Tibial nerve (tissue), 4 donors: ENCODE measurements at regions not wholly inside any gene's neighbourhood (a gene's known extent, or its start where the extent isn't known, plus 50 kb on each side); places are given as distances from the start of the nearest gene placed in this dataset.

Source experiments
- EP300 ChIP-seq, 2 donors: sonication (generic); formaldehyde crosslinking; IDR thresholded peaks; one replicate each; pipeline ENCODE4 v1.6.1; 2017; ENCODE audit warnings: antibody characterized with exemption in 2 of 2, mild to moderate bottlenecking in 1 of 2
- POLR2A ChIP-seq, 2 donors: fragments of 450-650 bp; IDR thresholded peaks; one replicate each; pipeline ENCODE4 v1.6.1; 2017; ENCODE audit warnings: antibody characterized with exemption in 2 of 2, mild to moderate bottlenecking in 2 of 2, moderate library complexity in 2 of 2
- TF ChIP-seq, protein P1 (sequence below), 5 experiments: fragments of 200-600 bp in 3 of 5; fragments of 450-650 bp in 2 of 5; sonication (generic) in 3 of 5; IDR thresholded peaks; one replicate each; pipeline ENCODE4 v1.5.1; 2016 to 2019; ENCODE audit warnings: antibody characterized with exemption in 5 of 5, mild to moderate bottlenecking in 3 of 5, moderate library complexity in 2 of 5

- TF ChIP-seq EP300 (IDR thresholded peaks at IDR 0.05) (no peak), POLR2A (IDR thresholded peaks at IDR 0.05) (no peak)
- TF ChIP-seq, protein P1, sequence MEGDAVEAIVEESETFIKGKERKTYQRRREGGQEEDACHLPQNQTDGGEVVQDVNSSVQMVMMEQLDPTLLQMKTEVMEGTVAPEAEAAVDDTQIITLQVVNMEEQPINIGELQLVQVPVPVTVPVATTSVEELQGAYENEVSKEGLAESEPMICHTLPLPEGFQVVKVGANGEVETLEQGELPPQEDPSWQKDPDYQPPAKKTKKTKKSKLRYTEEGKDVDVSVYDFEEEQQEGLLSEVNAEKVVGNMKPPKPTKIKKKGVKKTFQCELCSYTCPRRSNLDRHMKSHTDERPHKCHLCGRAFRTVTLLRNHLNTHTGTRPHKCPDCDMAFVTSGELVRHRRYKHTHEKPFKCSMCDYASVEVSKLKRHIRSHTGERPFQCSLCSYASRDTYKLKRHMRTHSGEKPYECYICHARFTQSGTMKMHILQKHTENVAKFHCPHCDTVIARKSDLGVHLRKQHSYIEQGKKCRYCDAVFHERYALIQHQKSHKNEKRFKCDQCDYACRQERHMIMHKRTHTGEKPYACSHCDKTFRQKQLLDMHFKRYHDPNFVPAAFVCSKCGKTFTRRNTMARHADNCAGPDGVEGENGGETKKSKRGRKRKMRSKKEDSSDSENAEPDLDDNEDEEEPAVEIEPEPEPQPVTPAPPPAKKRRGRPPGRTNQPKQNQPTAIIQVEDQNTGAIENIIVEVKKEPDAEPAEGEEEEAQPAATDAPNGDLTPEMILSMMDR (IDR thresholded peaks at IDR 0.05) = no peak
These were observed 131.9 kb upstream of the LPCAT1 start for GRCh38 chr5:1655496-1656270.
